ENCODE measurements at regions not wholly inside any gene's neighbourhood (a gene's known extent, or its start where the extent isn't known, plus 50 kb on each side); places are given as distances from the start of the nearest gene placed in this dataset.

DNA sequence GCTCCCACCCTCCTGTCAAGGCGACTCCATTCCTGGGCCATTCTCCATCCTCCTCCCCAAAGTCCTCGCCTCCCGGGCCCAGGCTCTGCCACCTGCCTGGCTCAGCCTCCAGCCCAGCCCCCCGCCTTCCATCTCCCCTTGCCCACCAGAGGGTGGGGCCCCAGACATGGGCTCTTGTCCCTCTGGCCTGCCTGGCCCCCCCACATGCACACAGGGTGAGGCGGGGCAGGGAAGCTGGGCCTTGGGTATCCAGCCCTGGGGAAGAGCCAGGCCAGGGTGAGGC is 95.2 kb downstream of the YTHDF1 start:
- no peaks in the 10 kb centered on the region for H3K79me2 ChIP-seq (ENCODE audit: insufficient read depth)
- no peaks in the 10 kb centered on the region for H3K9me2 ChIP-seq
- no peak overlapping the region for H3K4me3 ChIP-seq (ENCODE audit: low read depth in 2 of 2, low read length in 1 of 2)
- DNase-seq: no peak
- no peak overlapping the region for H3K4me2 ChIP-seq
- TF ChIP-seq POLR2AphosphoS5 (IDR thresholded peaks at IDR 0.05; ENCODE audit: low read depth, low read length) (no peak), SIN3A (IDR thresholded peaks at IDR 0.05; ENCODE audit: borderline replicate concordance, low read depth, low read length) (no peak), EP300 (IDR thresholded peaks at IDR 0.05; ENCODE audit: borderline replicate concordance in 1 of 2, low read depth in 1 of 2, low read length in 1 of 2) (no peak), TEAD4 (IDR thresholded peaks at IDR 0.05; ENCODE audit: borderline replicate concordance, insufficient read depth) (no peak), TAF1 (IDR thresholded peaks at IDR 0.05; ENCODE audit: borderline replicate concordance, low read depth, low read length) (no peak), GATA2 (CRISPR knock-in tag; IDR thresholded peaks at IDR 0.05) (no peak), RCOR1 (IDR thresholded peaks at IDR 0.05; ENCODE audit: low read length) (no peak), RXRA (IDR thresholded peaks at IDR 0.05; ENCODE audit: borderline replicate concordance, low read depth) (no peak), REST (IDR thresholded peaks at IDR 0.05; ENCODE audit: low read depth, low read length) (no peak), CHD2 (IDR thresholded peaks at IDR 0.05; ENCODE audit: low read length, partially characterized antibody) (no peak), EZH2phosphoT487 (IDR thresholded peaks at IDR 0.05; ENCODE audit: borderline replicate concordance, low read depth) (no peak), FOXJ3 (CRISPR knock-in tag; IDR thresholded peaks at IDR 0.05) (no peak), FOSL2 (IDR thresholded peaks at IDR 0.05; ENCODE audit: borderline replicate concordance, low read depth) (no peak), GABPA (IDR thresholded peaks at IDR 0.05; ENCODE audit: low read depth) (no peak), NFIC (IDR thresholded peaks at IDR 0.05; ENCODE audit: borderline replicate concordance) (no peak)
- TF ChIP-seq, protein P1, sequence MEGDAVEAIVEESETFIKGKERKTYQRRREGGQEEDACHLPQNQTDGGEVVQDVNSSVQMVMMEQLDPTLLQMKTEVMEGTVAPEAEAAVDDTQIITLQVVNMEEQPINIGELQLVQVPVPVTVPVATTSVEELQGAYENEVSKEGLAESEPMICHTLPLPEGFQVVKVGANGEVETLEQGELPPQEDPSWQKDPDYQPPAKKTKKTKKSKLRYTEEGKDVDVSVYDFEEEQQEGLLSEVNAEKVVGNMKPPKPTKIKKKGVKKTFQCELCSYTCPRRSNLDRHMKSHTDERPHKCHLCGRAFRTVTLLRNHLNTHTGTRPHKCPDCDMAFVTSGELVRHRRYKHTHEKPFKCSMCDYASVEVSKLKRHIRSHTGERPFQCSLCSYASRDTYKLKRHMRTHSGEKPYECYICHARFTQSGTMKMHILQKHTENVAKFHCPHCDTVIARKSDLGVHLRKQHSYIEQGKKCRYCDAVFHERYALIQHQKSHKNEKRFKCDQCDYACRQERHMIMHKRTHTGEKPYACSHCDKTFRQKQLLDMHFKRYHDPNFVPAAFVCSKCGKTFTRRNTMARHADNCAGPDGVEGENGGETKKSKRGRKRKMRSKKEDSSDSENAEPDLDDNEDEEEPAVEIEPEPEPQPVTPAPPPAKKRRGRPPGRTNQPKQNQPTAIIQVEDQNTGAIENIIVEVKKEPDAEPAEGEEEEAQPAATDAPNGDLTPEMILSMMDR (IDR thresholded peaks at IDR 0.05): no peak
- TF ChIP-seq, protein P2, sequence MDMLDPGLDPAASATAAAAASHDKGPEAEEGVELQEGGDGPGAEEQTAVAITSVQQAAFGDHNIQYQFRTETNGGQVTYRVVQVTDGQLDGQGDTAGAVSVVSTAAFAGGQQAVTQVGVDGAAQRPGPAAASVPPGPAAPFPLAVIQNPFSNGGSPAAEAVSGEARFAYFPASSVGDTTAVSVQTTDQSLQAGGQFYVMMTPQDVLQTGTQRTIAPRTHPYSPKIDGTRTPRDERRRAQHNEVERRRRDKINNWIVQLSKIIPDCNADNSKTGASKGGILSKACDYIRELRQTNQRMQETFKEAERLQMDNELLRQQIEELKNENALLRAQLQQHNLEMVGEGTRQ (IDR thresholded peaks at IDR 0.05; ENCODE audit: borderline replicate concordance, low read depth, low read length): no peak
- TF ChIP-seq, protein P3, sequence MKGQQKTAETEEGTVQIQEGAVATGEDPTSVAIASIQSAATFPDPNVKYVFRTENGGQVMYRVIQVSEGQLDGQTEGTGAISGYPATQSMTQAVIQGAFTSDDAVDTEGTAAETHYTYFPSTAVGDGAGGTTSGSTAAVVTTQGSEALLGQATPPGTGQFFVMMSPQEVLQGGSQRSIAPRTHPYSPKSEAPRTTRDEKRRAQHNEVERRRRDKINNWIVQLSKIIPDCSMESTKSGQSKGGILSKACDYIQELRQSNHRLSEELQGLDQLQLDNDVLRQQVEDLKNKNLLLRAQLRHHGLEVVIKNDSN (IDR thresholded peaks at IDR 0.05; ENCODE audit: borderline replicate concordance, low read depth): no peak
- TF ChIP-seq, protein P4, sequence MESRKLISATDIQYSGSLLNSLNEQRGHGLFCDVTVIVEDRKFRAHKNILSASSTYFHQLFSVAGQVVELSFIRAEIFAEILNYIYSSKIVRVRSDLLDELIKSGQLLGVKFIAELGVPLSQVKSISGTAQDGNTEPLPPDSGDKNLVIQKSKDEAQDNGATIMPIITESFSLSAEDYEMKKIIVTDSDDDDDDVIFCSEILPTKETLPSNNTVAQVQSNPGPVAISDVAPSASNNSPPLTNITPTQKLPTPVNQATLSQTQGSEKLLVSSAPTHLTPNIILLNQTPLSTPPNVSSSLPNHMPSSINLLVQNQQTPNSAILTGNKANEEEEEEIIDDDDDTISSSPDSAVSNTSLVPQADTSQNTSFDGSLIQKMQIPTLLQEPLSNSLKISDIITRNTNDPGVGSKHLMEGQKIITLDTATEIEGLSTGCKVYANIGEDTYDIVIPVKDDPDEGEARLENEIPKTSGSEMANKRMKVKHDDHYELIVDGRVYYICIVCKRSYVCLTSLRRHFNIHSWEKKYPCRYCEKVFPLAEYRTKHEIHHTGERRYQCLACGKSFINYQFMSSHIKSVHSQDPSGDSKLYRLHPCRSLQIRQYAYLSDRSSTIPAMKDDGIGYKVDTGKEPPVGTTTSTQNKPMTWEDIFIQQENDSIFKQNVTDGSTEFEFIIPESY (IDR thresholded peaks at IDR 0.05; ENCODE audit: borderline replicate concordance, low read depth): no peak
- H3K27ac ChIP-seq (ENCODE audit: low read depth in 2 of 2, low read length in 1 of 2): no peak overlapping the region
- H3K27me3 ChIP-seq (ENCODE audit: insufficient read depth): peaks cover 47% of the 10 kb centered on the region
- peaks cover 0 to 3% of the 10 kb centered on the region in 2 experiments; a peak in 1 of 4 replicates for H3K4me1 ChIP-seq (ENCODE audit: control insufficient read depth in 1 of 2, insufficient read depth in 2 of 2, low read depth in 1 of 2, low read length in 1 of 2)
- CTCF ChIA-PET: no interaction called here
- 25% methylated on average over 3 of the region's 5 CpGs for WGBS (ENCODE audit: low lambda C conversion rate)
- H3K9ac ChIP-seq: no peak overlapping the region
- H3K9me3 ChIP-seq: no peaks in the 10 kb centered on the region
- POLR2A ChIA-PET: no interaction called here
- no peaks in the 10 kb centered on the region for H3F3A ChIP-seq (replicated peaks; ENCODE audit: insufficient read depth)
- no peaks in the 10 kb centered on the region for H4K20me1 ChIP-seq (ENCODE audit: insufficient read depth)
- H3K36me3 ChIP-seq (replicated peaks in 1 of 2; ENCODE audit: control insufficient read depth in 1 of 2, insufficient read depth in 2 of 2, low read length in 1 of 2): no peaks in the 10 kb centered on the region
- H2AFZ ChIP-seq (ENCODE audit: low read depth): no peak overlapping the region

Data from SK-N-SH (cell line).